K562 (cell line): ENCODE measurements at regions not wholly inside any gene's neighbourhood (a gene's known extent, or its start where the extent isn't known, plus 50 kb on each side); places are given as distances from the start of the nearest gene placed in this dataset.
A peak's percentile ranks its signal among the peaks of the same experiment; 100 is the strongest.

Source experiments
- ATAC-seq: fragments of 200-7000 bp; cut with Tn5 transposase; 3 replicates; pipeline ENCODE4 v1.9.1; 2020; ENCODE audit warnings: moderate library complexity
- BruUV-seq: library from RNA; stranded (reverse); fragments of 400-500 nt; replicated peaks from 2 replicates; lab custom pipeline; 2021; lab: Mats Ljungman, UMichigan
- CTCF ChIA-PET: fragments of 300-600 bp; formaldehyde crosslinking; extraction: SDS; loops from one replicate; lab custom pipeline; 2021; ENCODE audit warnings: low intra/inter-chr PET ratio; lab: Yijun Ruan, JAX
- POLR2A ChIA-PET: fragments of 300-600, 350-650 bp; sonication (Branson Sonifier 250); formaldehyde crosslinking; extraction: SDS; loops from one replicate; lab custom pipeline; 2021; ENCODE audit warnings: antibody characterized with exemption, inconsistent platforms; lab: Yijun Ruan, JAX
- DNase-seq, 4 experiments: peaks; one replicate each; pipeline versions ENCODE4 v3.0.0 to v3.0.0-alpha.2; 2011 to 2018; ENCODE audit warnings: low spot score in 3 of 4, mixed read lengths in 3 of 4; ENCODE audit errors: extremely low read depth in 1 of 4
- FAIRE-seq: peaks from 2 replicates; lab custom pipeline; 2011; peaks lifted over from hg19 to GRCh38; lab: Jason Lieb, UNC
- H2AFZ ChIP-seq: 2 replicates; pipeline ENCODE4 v1.6.0; 2011; ENCODE audit warnings: low read depth, low read length, control low read depth, inconsistent platforms
- H3K27ac ChIP-seq: fragments of 200-600 bp; 3 replicates; pipeline ENCODE4 v1.8.0; 2011; ENCODE audit warnings: low read depth, mild to moderate bottlenecking, control low read depth, inconsistent platforms, low read length, moderate library complexity, mixed read lengths; ENCODE audit errors: extremely low read depth
- H3K27me3 ChIP-seq, 2 experiments: fragments of 300-600 bp in 1 of 2; 2 replicates in 1 of 2; 3 replicates in 1 of 2; pipeline versions ENCODE4 v1.6.0 to v1.8.0; 2011; ENCODE audit warnings: inconsistent platforms in 2 of 2, low read length in 2 of 2, mild to moderate bottlenecking in 1 of 2, mixed read lengths in 1 of 2, moderate library complexity in 1 of 2; ENCODE audit not compliant: control insufficient read depth in 2 of 2, insufficient read depth in 2 of 2
- H3K36me3 ChIP-seq: fragments of 300-600 bp; 3 replicates; pipeline ENCODE4 v1.8.0; 2011; ENCODE audit warnings: mild to moderate bottlenecking, low read length, inconsistent platforms; ENCODE audit not compliant: control insufficient read depth, insufficient read depth
- H3K4me1 ChIP-seq, 2 experiments: fragments of 200-600 bp in 1 of 2; replicated peaks in 1 of 2; 2 replicates in 1 of 2; 3 replicates in 1 of 2; pipeline versions ENCODE4 v1.5.1 to v1.8.0; 2011; ENCODE audit warnings: inconsistent platforms in 2 of 2, low read length in 2 of 2, mild to moderate bottlenecking in 1 of 2, mixed read lengths in 1 of 2, moderate library complexity in 1 of 2; ENCODE audit not compliant: control insufficient read depth in 2 of 2, insufficient read depth in 2 of 2
- H3K4me2 ChIP-seq: 2 replicates; pipeline ENCODE4 v1.6.1; 2011; ENCODE audit warnings: low read length, control low read depth, inconsistent platforms, mixed read lengths; ENCODE audit not compliant: insufficient read depth
- H3K4me3 ChIP-seq: fragments of 200-600 bp; sonication (generic), shearing (Covaris generic); 2 replicates; pipeline ENCODE4 v1.5.1; 2016; ENCODE audit warnings: control low read depth, inconsistent platforms
- H3K79me2 ChIP-seq: fragments of 200-600 bp; 3 replicates; pipeline ENCODE4 v1.8.0; 2011; ENCODE audit warnings: low read length, inconsistent platforms; ENCODE audit not compliant: control insufficient read depth, insufficient read depth
- H3K9ac ChIP-seq, 2 experiments: 2 replicates each; pipeline versions ENCODE4 v1.6.0 to v1.6.1; 2011; ENCODE audit warnings: low read depth in 2 of 2, low read length in 2 of 2, control low read depth in 1 of 2, inconsistent platforms in 1 of 2, mild to moderate bottlenecking in 1 of 2, mixed read lengths in 1 of 2; ENCODE audit not compliant: insufficient read depth in 1 of 2
- H3K9me1 ChIP-seq: one replicate; pipeline ENCODE4 v1.6.0; 2011; ENCODE audit warnings: inconsistent platforms, mild to moderate bottlenecking, low read length, moderate library complexity; ENCODE audit not compliant: control insufficient read depth, insufficient read depth
- H3K9me3 ChIP-seq: replicated peaks from 2 replicates; pipeline ENCODE4 v1.5.1; 2011; ENCODE audit warnings: low read depth, low read length, inconsistent platforms; ENCODE audit not compliant: control insufficient read depth, insufficient read depth
- H4K20me1 ChIP-seq: replicated peaks from 2 replicates; pipeline ENCODE4 v1.6.1; 2011; ENCODE audit warnings: low read length, inconsistent platforms, mixed read lengths; ENCODE audit not compliant: control insufficient read depth, insufficient read depth
- CEBPG ChIP-seq, 3 experiments: fragments of 200-800 bp in 1 of 3; sonication (Bioruptor generic) in 1 of 3; sonication (generic) in 1 of 3; formaldehyde crosslinking in 1 of 3; IDR thresholded peaks in 2 of 3; conservative IDR thresholded peaks in 1 of 3; 2 replicates each; pipeline versions ENCODE4 v1.6.1 to v1.8.0; 2016 to 2022; ENCODE audit warnings: missing compliant biosample characterization in 2 of 3, missing genetic modification characterization in 2 of 3, mild to moderate bottlenecking in 1 of 3, missing genetic modification reagents in 1 of 3
- CREB1 ChIP-seq, 2 experiments: sonication (generic) in 1 of 2; formaldehyde crosslinking in 1 of 2; IDR thresholded peaks; 2 replicates each; pipeline versions ENCODE4 v1.6.1 to v1.8.0; 2012 to 2022; ENCODE audit warnings: inconsistent platforms in 1 of 2, mild to moderate bottlenecking in 1 of 2, missing genetic modification reagents in 1 of 2, moderate library complexity in 1 of 2
- EGR1 ChIP-seq: fragments of 450-650 bp; conservative IDR thresholded peaks from 2 replicates; pipeline ENCODE4 v1.6.1; 2017; ENCODE audit warnings: mild to moderate bottlenecking
- ELF1 ChIP-seq: fragments of 200-800 bp; sonication (Bioruptor generic); IDR thresholded peaks from 2 replicates; pipeline ENCODE4 v1.6.1; 2016; ENCODE audit warnings: missing genetic modification characterization, missing compliant biosample characterization
- ETV1 ChIP-seq: fragments of 450-650 bp; conservative IDR thresholded peaks from 2 replicates; pipeline ENCODE4 v1.6.1; 2016; ENCODE audit warnings: missing genetic modification characterization, control low read depth, low read depth, missing compliant biosample characterization
- FOXJ2 ChIP-seq: fragments of 200-800 bp; sonication (Bioruptor generic); IDR thresholded peaks from 2 replicates; pipeline ENCODE4 v1.6.1; 2016; ENCODE audit warnings: missing genetic modification characterization, missing compliant biosample characterization
- IRF2 ChIP-seq: sonication (generic); formaldehyde crosslinking; IDR thresholded peaks from 2 replicates; pipeline ENCODE4 v1.8.1; 2022; ENCODE audit warnings: mild to moderate bottlenecking, missing genetic modification reagents
- RBM34 ChIP-seq: fragments of 200-400 bp; formaldehyde crosslinking; IDR thresholded peaks from 2 replicates; pipeline ENCODE4 v1.6.1; 2018; ENCODE audit warnings: low read length, borderline replicate concordance; ENCODE audit not compliant: insufficient read depth
- ZBTB43 ChIP-seq: sonication (generic); formaldehyde crosslinking; IDR thresholded peaks from 2 replicates; pipeline ENCODE4 v1.8.0; 2023; ENCODE audit warnings: mild to moderate bottlenecking, missing genetic modification reagents
- ZC3H11A ChIP-seq: IDR thresholded peaks from 2 replicates; pipeline ENCODE4 v1.6.1; 2012; ENCODE audit warnings: low read depth, low read length, improper control_type of control experiment
- ZNF197 ChIP-seq: fragments of 200-800 bp; sonication (Bioruptor generic); IDR thresholded peaks from 2 replicates; pipeline ENCODE4 v1.6.1; 2016; ENCODE audit warnings: low read depth, missing genetic modification characterization, missing compliant biosample characterization
- ZNF75A ChIP-seq: fragments of 450-650 bp; formaldehyde crosslinking; IDR thresholded peaks from 2 replicates; pipeline ENCODE4 v1.4.0; 2020; ENCODE audit warnings: mild to moderate bottlenecking
- WGBS: fragments of 100-300 bp; shearing (Covaris generic); methylation state at CpG from one replicate; pipeline ENCODE4 v1.1.6; 2016; ENCODE audit warnings: low coverage, mixed read lengths; ENCODE audit not compliant: insufficient coverage; ENCODE audit errors: missing lambda C conversion rate; 5-methylcytosine and 5-hydroxymethylcytosine counted together
- in situ Hi-C: fragments of 300-500 bp; cut with MboI; formaldehyde crosslinking; loops from 4 replicates; pipeline ENCODE4 v1.15.0; 2018; ENCODE audit warnings: inconsistent platforms, mixed read lengths
- intact Hi-C: fragments of 100-400 bp; cut with micrococcal nuclease; formaldehyde crosslinking; loops from 2 replicates; pipeline ENCODE4 v1.14.2; 2022

GRCh38 chr2:209125291-209125690 lies 298.6 kb upstream of the MAP2 start:
- no peak overlapping the region for H3K4me3 ChIP-seq
- no peak for DNase-seq
- no peaks in the 10 kb centered on the region for H3K9me1 ChIP-seq
- FAIRE-seq, result no peak
- intact Hi-C loops (no loop called here), in situ Hi-C loops (no loop called here)
- BruUV-seq, result no TSS peak
- no peak for ATAC-seq
- H3K9ac ChIP-seq, result no peak overlapping the region
- CTCF ChIA-PET, result no interaction called here
- H3K27ac ChIP-seq, result no peak overlapping the region
- H3K36me3 ChIP-seq, result no peaks in the 10 kb centered on the region
- TF ChIP-seq CEBPG (CRISPR knock-in tag; IDR thresholded peaks at IDR 0.05) (no peak), CEBPG (tag; conservative IDR thresholded peaks at IDR 0.05 in 1 of 2, IDR thresholded peaks at IDR 0.05 in 1 of 2) (0 out of 4 replicates have a peak, but pooled peaks of 1 of the 2 experiments have one; percentile 25), ZNF75A (CRISPR knock-in tag) (peak; percentile 47; the same call in 1 of the 2 replicates), EGR1 (no peak)
- H3K4me1 ChIP-seq, result no peaks in the 10 kb centered on the region
- 0% methylated on average over 1 of the region's 1 CpG for WGBS
- H3K27me3 ChIP-seq, result no peaks in the 10 kb centered on the region
- H3K79me2 ChIP-seq, result no peaks in the 10 kb centered on the region
- H3K4me2 ChIP-seq, result no peak overlapping the region
- H3K9me3 ChIP-seq, result no peaks in the 10 kb centered on the region
- no peak overlapping the region for H2AFZ ChIP-seq
- POLR2A ChIA-PET, result no interaction called here
- no peaks in the 10 kb centered on the region for H4K20me1 ChIP-seq

GRCh38 chr2:209138079-209138478 lies 285.8 kb upstream of the MAP2 start:
- H3K36me3 ChIP-seq, result no peaks in the 10 kb centered on the region
- in situ Hi-C loops, result no loop called here
- H3K9ac ChIP-seq, result no peak overlapping the region
- no peaks in the 10 kb centered on the region for H3K27me3 ChIP-seq
- no peak for TF ChIP-seq ZNF197 (CRISPR knock-in tag)
- no peak for TF ChIP-seq FOXJ2 (tag)
- no peak for TF ChIP-seq IRF2 (CRISPR knock-in tag)
- no peak for TF ChIP-seq ELF1 (tag)
- TF ChIP-seq CREB1 (IDR thresholded peaks at IDR 0.05), result no peak
- no peak for TF ChIP-seq CREB1 (CRISPR knock-in tag; IDR thresholded peaks at IDR 0.05)
- TF ChIP-seq ZBTB43, result no peak
- no peak for TF ChIP-seq ETV1
- TF ChIP-seq RBM34, result no peak
- TF ChIP-seq ZC3H11A, result no peak
- TF ChIP-seq, all 486 proteins: peak for 0
- ATAC-seq (no peak), DNase-seq (no peak), FAIRE-seq (no peak)
- Histone ChIP-seq H2AFZ (no peak overlapping the region), H3K4me2 (no peak overlapping the region), H3K4me1 (no peaks in the 10 kb centered on the region), H3K79me2 (no peaks in the 10 kb centered on the region), H3K9me3 (no peaks in the 10 kb centered on the region), H3K4me3 (no peak overlapping the region), H4K20me1 (no peaks in the 10 kb centered on the region), H3K9me1 (no peaks in the 10 kb centered on the region), H3K27ac (no peak overlapping the region)
- ChIA-PET CTCF (no interaction called here), POLR2A (no interaction called here)
- BruUV-seq, result no TSS peak
- WGBS, result 0% methylated on average over 3 of the region's 3 CpGs
- intact Hi-C loops, result no loop called here
